Loucy (cell line): ENCODE measurements at regions not wholly inside any gene's neighbourhood (a gene's known extent, or its start where the extent isn't known, plus 50 kb on each side); places are given as distances from the start of the nearest gene placed in this dataset.

Experiments
- CTCF ChIP-seq: fragments of 200-600 bp; sonication (generic); conservative IDR thresholded peaks from 2 replicates; pipeline ENCODE4 v1.5.1; 2014; ENCODE audit warnings: mild to moderate bottlenecking, antibody characterized with exemption, low read length
- EZH2phosphoT487 ChIP-seq: fragments of 200-600 bp; IDR thresholded peaks from 2 replicates; pipeline ENCODE4 v1.6.1; 2018; ENCODE audit warnings: antibody characterized with exemption, mild to moderate bottlenecking, moderate library complexity, borderline replicate concordance

GRCh38 chr15:38042707-38043445 lies 108.4 kb downstream of the TMCO5A start:
- TF ChIP-seq CTCF (no peak), EZH2phosphoT487 (no peak)
